AG04449 (cell line): ENCODE measurements at regions not wholly inside any gene's neighbourhood (a gene's known extent, or its start where the extent isn't known, plus 50 kb on each side); places are given as distances from the start of the nearest gene placed in this dataset.

Experiments used
- CTCF ChIA-PET: fragments of 350-600 bp; formaldehyde crosslinking; extraction: SDS; loops from one replicate; lab custom pipeline; 2021; ENCODE audit warnings: antibody characterized with exemption; lab: Yijun Ruan, JAX
- POLR2A ChIA-PET: fragments of 400-600, 350-600 bp; formaldehyde crosslinking; extraction: SDS; loops from one replicate; lab custom pipeline; 2020; ENCODE audit warnings: antibody characterized with exemption, inconsistent platforms; lab: Yijun Ruan, JAX
- DNase-seq: peaks from one replicate; pipeline ENCODE4 v3.0.0-alpha.2; 2010; ENCODE audit warnings: low read depth, low spot score
- H3K4me3 ChIP-seq: 2 replicates; pipeline ENCODE4 v1.5.1; 2011; ENCODE audit warnings: low read depth, mild to moderate bottlenecking, control low read depth, low read length
- TF ChIP-seq, protein P1 (sequence below): IDR thresholded peaks from one replicate; pipeline ENCODE4 v1.5.1; 2011; ENCODE audit warnings: mild to moderate bottlenecking, moderate library complexity, low read length, control low read depth, inconsistent platforms; ENCODE audit not compliant: insufficient read depth; ENCODE audit errors: missing control alignments

DNA sequence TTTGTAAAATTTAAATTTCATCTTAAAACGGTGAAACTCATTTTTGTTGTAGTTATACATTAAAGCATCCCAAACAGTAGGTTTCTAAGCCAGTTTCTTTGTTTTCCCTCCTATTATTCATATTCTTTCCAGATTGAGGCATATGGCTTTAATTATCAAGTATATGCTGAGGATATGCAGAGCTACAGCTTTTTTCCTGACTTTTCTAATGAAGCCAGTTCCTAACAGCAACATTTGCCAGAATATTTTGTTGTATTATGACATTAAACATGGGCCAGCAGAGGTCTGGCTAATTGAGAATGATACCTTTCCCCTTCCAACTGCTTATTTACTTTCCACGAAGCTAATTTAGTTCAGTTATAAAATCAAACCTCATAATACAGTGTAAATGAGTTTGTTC, 75.3 kb downstream of the SLIT2 start:
- TF ChIP-seq, protein P1, sequence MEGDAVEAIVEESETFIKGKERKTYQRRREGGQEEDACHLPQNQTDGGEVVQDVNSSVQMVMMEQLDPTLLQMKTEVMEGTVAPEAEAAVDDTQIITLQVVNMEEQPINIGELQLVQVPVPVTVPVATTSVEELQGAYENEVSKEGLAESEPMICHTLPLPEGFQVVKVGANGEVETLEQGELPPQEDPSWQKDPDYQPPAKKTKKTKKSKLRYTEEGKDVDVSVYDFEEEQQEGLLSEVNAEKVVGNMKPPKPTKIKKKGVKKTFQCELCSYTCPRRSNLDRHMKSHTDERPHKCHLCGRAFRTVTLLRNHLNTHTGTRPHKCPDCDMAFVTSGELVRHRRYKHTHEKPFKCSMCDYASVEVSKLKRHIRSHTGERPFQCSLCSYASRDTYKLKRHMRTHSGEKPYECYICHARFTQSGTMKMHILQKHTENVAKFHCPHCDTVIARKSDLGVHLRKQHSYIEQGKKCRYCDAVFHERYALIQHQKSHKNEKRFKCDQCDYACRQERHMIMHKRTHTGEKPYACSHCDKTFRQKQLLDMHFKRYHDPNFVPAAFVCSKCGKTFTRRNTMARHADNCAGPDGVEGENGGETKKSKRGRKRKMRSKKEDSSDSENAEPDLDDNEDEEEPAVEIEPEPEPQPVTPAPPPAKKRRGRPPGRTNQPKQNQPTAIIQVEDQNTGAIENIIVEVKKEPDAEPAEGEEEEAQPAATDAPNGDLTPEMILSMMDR, result no peak
- ChIA-PET CTCF (interaction anchor here (3.1 kb wide), 1 partner anchor 22 kb away, joined by 10 read pairs; no protein-coding TSS in a partner anchor), POLR2A (no interaction called here)

DNA sequence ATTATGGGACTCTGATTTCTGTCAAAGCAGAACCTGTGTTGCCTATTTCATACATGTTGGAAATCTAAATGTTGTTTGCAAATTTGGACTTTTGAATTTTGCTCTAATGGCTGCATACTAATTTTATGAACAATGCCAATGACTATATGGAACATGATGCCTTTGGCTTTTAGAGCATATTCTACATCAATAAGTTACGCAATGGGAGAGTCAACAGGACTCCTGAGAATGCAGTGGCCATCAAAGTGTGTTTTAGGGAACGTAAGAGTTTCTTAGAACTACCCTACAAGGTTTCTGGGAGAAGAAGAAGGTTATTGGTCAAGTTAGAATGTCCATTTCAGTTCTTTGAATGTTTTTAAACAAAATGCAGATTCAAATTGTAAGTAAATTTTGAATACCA, 76.1 kb downstream of the SLIT2 start:
- ChIA-PET CTCF (interaction anchor here (3.1 kb wide), 1 partner anchor 22 kb away, joined by 10 read pairs; no protein-coding TSS in a partner anchor), POLR2A (no interaction called here)
- no peak overlapping the region for H3K4me3 ChIP-seq
- TF ChIP-seq, protein P1, result no peak
- DNase-seq, result no peak

More for the DNA sequence above, 75.3 kb downstream of the SLIT2 start:
- H3K4me3 ChIP-seq, result no peak overlapping the region
- DNase-seq, result no peak

DNA sequence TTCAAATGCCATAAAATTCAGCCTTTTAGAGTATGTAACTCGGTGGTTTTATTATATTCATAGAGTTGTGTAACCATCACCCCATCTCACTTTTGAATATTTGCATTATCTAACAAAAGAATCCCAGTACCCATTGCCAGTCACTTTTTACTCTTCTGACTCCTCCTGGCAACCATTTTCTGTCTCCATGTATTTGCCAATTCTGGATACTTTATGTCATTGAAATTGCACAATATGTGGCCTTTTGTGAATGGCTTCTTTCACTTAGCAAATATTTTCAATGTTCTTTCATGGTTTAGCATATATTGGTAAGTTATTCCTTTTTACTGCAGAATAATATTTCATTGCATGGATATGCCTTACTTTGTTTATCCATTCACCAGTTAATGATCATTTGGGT, 79.9 kb downstream of the SLIT2 start:
- ChIA-PET POLR2A (no interaction called here), CTCF (no interaction called here)
- no peak overlapping the region for H3K4me3 ChIP-seq
- TF ChIP-seq, protein P1, result no peak
- no peak for DNase-seq

DNA sequence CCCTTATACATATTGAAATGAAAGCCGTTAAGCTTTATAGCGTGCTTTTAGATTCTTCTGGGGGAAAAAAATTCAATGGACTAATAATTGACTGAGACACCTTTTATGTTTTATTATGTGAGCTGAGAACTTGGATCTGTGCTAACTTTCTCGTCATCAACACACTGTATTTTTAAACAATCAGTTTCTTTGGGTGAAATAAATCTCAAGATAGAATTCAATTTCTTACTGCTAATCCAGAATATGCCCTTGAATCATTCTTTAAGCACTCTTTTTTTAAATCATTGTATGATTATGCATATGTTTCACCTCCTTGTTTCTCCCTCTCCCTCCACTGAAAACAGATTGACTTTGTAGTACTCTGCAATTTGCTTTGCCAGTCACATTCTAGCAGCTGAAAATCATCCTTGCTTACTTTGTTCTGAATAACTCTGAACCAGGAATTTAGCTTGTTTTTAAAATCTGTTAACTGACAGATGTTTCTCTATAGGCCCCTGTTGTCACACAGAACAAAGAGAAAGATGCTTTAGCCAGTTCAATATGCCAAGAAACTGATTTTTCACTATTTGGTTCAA, 81.5 kb downstream of the SLIT2 start:
- TF ChIP-seq, protein P1, result no peak
- ChIA-PET POLR2A (no interaction called here), CTCF (interaction anchor here (1.2 kb wide), 1 partner anchor 11 kb away, joined by 4 read pairs; no protein-coding TSS in a partner anchor)
- DNase-seq, result no peak
- H3K4me3 ChIP-seq, result no peak overlapping the region

DNA sequence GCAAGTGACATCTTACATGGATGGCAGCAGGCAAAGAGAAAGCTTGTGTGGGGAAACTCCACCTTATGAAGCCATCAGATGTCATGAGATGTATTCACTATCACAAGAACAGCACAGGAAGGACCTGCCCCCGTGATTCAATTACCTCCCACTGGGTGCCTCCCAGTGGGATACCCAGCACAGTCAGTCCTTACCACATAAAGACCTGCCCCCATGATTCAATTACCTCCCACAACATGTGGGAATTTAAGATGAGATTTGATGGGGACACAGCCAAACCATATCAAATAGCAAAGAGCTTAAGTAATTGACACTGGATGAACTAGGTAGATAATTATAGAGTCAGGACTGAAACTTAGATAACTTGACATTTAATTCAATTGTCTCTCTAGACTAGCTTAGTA, 85.6 kb downstream of the SLIT2 start:
- H3K4me3 ChIP-seq, result no peak overlapping the region
- TF ChIP-seq, protein P1, result no peak
- POLR2A ChIA-PET, result no interaction called here
- CTCF ChIA-PET, result interaction anchor here (0.9 to 1.0 kb wide), 2 partner anchors 32 to 84 kb away, joined by 3 to 4 read pairs; no protein-coding TSS in a partner anchor
- no peak for DNase-seq

DNA sequence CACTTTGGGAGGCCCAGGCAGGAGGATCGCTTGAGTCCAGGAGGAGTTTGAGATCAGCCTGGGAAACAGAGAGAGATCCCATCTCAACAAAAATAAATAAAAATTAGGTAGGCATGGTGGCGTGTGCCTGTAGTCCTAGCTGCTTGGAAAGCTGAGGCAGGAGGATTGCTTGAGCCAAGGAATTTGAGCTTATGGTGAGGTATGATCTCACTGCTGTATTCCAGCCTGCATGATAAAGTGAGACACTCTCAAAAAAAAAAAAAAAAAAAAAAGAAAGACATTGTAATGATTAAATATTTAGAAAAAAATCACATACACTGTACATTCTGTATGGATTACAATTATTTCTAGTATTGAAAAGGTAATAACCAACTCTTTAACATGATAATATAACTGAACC, 87.1 kb downstream of the SLIT2 start:
- CTCF ChIA-PET, result no interaction called here
- TF ChIP-seq, protein P1, result no peak
- H3K4me3 ChIP-seq, result no peak overlapping the region
- POLR2A ChIA-PET, result no interaction called here
- no peak for DNase-seq
